SK-N-SH (cell line): ENCODE measurements at regions not wholly inside any gene's neighbourhood (a gene's known extent, or its start where the extent isn't known, plus 50 kb on each side); places are given as distances from the start of the nearest gene placed in this dataset.

Experiments
- EZH2phosphoT487 ChIP-seq: fragments of 200-600 bp; sonication (generic); IDR thresholded peaks from 2 replicates; pipeline ENCODE4 v1.6.1; 2017; ENCODE audit warnings: low read depth, mixed run types, mild to moderate bottlenecking, antibody characterized with exemption, moderate library complexity, borderline replicate concordance
- RCOR1 ChIP-seq: fragments of 150-350 bp; IDR thresholded peaks from 2 replicates; pipeline ENCODE4 v1.6.1; 2017; ENCODE audit warnings: antibody characterized with exemption, low read length
- TF ChIP-seq, protein P1 (sequence below): fragments of 200-600 bp; sonication (generic); IDR thresholded peaks from 2 replicates; pipeline ENCODE4 v1.6.1; 2017; ENCODE audit warnings: antibody characterized with exemption, mild to moderate bottlenecking, moderate library complexity

DNA sequence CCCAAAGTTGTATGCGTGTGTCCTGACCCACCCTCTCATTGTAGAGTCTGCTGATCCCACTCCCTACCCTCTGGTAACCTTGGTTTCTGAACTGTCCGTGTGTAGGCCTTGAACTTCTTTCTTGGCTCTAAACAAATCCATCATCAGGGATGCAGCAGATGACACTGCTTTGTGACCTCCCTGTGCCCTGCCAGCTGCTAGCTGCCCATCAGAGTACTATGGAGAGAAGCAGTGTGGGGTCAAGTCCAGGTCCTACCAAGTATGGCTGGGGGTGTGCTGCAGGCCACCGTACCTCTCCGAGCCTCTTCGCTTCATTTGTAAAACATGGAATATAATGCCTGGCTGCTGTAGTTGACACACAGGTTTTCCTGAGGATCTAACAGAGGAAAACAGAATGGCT, 183.5 kb upstream of the RBPJ start:
- TF ChIP-seq EZH2phosphoT487 (no peak), RCOR1 (no peak)
- TF ChIP-seq, protein P1, sequence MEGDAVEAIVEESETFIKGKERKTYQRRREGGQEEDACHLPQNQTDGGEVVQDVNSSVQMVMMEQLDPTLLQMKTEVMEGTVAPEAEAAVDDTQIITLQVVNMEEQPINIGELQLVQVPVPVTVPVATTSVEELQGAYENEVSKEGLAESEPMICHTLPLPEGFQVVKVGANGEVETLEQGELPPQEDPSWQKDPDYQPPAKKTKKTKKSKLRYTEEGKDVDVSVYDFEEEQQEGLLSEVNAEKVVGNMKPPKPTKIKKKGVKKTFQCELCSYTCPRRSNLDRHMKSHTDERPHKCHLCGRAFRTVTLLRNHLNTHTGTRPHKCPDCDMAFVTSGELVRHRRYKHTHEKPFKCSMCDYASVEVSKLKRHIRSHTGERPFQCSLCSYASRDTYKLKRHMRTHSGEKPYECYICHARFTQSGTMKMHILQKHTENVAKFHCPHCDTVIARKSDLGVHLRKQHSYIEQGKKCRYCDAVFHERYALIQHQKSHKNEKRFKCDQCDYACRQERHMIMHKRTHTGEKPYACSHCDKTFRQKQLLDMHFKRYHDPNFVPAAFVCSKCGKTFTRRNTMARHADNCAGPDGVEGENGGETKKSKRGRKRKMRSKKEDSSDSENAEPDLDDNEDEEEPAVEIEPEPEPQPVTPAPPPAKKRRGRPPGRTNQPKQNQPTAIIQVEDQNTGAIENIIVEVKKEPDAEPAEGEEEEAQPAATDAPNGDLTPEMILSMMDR: no peak
